ENCODE measurements at regions not wholly inside any gene's neighbourhood (a gene's known extent, or its start where the extent isn't known, plus 50 kb on each side); places are given as distances from the start of the nearest gene placed in this dataset.

- TF ChIP-seq CTCF (optimal IDR thresholded peaks at IDR 0.05 in 1 of 3, IDR thresholded peaks at IDR 0.05 in 1 of 3, conservative IDR thresholded peaks at IDR 0.05 in 1 of 3; ENCODE audit: extremely low read depth in 1 of 3, insufficient read depth in 2 of 3, low read length in 3 of 3) = no peak
- no peak for TF ChIP-seq EZH2 (IDR thresholded peaks at IDR 0.05; ENCODE audit: low read length)
Observed at GRCh38 chr5:8784692-8785091, 761.2 kb downstream of the SEMA5A start.

Measured in keratinocyte (primary cell).